ENCODE measurements at regions not wholly inside any gene's neighbourhood (a gene's known extent, or its start where the extent isn't known, plus 50 kb on each side); places are given as distances from the start of the nearest gene placed in this dataset.

DNA sequence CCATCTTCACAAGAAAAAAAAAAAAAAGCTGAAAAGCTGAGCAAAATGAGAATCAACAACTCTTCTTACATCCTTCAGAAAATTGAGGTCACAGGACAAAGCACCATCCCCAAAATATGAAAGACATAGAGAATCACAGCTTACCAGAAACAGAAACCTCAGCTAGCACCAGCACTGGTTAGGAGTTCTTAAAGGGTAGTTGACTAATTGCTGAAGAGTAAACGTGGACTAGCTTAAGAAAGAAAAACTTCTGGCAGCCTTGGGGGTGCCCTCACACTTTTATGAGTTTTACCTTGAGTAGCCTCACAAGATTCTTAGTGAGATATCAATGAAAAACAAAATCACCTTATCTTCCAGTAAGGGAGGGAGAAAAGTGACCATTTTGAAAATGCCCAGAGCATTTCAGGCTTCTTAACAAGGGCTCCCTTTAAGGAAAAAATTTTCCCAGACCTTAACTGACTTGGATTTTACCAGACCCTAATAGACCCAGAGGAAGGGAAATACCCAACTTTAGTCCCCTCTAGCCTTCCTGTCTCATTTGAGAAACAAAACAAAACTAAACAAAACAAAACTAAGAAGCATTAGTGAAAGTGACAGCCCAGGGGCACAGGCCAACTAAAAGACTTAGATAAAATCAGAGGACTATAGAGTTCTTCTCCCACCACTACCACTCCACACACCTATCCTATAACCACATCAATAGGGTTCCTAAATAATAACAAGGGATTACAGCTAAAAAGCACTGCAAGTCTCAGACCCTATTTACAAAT is 888.6 kb downstream of the DIAPH3 start:
- TF ChIP-seq, protein P1, sequence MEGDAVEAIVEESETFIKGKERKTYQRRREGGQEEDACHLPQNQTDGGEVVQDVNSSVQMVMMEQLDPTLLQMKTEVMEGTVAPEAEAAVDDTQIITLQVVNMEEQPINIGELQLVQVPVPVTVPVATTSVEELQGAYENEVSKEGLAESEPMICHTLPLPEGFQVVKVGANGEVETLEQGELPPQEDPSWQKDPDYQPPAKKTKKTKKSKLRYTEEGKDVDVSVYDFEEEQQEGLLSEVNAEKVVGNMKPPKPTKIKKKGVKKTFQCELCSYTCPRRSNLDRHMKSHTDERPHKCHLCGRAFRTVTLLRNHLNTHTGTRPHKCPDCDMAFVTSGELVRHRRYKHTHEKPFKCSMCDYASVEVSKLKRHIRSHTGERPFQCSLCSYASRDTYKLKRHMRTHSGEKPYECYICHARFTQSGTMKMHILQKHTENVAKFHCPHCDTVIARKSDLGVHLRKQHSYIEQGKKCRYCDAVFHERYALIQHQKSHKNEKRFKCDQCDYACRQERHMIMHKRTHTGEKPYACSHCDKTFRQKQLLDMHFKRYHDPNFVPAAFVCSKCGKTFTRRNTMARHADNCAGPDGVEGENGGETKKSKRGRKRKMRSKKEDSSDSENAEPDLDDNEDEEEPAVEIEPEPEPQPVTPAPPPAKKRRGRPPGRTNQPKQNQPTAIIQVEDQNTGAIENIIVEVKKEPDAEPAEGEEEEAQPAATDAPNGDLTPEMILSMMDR (conservative IDR thresholded peaks at IDR 0.05 in 1 of 2, IDR thresholded peaks at IDR 0.05 in 1 of 2; ENCODE audit: extremely low read depth in 1 of 2, insufficient read depth in 1 of 2, low read depth in 1 of 2, low read length in 2 of 2), result no peak
- no peak for TF ChIP-seq EZH2 (IDR thresholded peaks at IDR 0.05; ENCODE audit: borderline replicate concordance, low read length)

Measured in mammary epithelial cell (primary cell).